ENCODE measurements at regions not wholly inside any gene's neighbourhood (a gene's known extent, or its start where the extent isn't known, plus 50 kb on each side); places are given as distances from the start of the nearest gene placed in this dataset.

DNA sequence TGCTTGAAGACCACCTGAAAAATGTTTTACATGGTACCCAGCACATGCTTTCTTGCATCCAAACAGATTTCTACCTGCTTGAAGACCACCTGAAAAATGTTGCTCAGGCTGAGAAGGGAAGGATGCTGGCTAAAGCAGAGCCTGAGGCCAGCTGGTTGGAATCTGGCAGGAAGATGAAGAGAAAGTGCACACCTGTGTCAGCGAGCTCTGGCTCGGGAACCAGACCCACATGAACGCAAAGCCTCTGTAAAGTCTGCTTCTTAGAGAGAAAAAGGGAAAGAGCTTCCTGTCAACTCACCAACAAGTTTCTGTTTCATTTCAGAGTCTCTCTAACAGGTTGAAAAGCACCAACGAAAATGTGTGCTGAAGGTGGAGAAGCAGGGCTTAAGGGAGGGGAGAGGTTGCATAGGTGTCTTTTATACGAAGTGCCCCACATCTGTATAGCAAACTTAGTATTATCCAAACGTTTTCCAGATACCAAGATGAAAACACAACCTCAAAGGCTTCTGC, 226.0 kb downstream of the TOX3 start:
- TF ChIP-seq, protein P1, sequence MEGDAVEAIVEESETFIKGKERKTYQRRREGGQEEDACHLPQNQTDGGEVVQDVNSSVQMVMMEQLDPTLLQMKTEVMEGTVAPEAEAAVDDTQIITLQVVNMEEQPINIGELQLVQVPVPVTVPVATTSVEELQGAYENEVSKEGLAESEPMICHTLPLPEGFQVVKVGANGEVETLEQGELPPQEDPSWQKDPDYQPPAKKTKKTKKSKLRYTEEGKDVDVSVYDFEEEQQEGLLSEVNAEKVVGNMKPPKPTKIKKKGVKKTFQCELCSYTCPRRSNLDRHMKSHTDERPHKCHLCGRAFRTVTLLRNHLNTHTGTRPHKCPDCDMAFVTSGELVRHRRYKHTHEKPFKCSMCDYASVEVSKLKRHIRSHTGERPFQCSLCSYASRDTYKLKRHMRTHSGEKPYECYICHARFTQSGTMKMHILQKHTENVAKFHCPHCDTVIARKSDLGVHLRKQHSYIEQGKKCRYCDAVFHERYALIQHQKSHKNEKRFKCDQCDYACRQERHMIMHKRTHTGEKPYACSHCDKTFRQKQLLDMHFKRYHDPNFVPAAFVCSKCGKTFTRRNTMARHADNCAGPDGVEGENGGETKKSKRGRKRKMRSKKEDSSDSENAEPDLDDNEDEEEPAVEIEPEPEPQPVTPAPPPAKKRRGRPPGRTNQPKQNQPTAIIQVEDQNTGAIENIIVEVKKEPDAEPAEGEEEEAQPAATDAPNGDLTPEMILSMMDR (conservative IDR thresholded peaks at IDR 0.05; ENCODE audit: low read length): no peak
- TF ChIP-seq EZH2phosphoT487 (IDR thresholded peaks at IDR 0.05; ENCODE audit: borderline replicate concordance, low read depth, low read length): no peak

Data from OCI-LY7 (cell line).